ENCODE measurements at regions not wholly inside any gene's neighbourhood (a gene's known extent, or its start where the extent isn't known, plus 50 kb on each side); places are given as distances from the start of the nearest gene placed in this dataset.

DNA sequence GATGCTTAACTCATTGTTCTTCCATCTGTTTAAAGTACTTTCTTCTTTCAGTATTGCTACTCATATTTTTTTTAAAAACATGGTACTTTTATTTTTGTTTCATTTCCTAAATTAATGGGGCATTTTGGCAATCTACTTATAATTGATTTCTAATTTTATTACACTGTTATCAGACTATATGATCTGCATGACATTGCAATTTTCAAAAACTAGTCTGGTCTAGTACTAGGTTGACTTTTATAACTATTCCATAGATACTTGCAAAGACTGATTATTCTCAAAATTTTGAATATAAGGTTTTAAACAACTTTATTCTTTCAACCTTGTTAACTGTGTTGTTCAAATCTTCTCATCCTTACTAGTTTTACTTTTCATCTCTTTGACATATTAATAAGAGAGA lies 63.9 kb upstream of the MVB12B start:
- TF ChIP-seq RARB (CRISPR knock-in tag; IDR thresholded peaks at IDR 0.05) (no peak), OSR1 (CRISPR knock-in tag; IDR thresholded peaks at IDR 0.05) (no peak), ZNF70 (CRISPR knock-in tag; IDR thresholded peaks at IDR 0.05) (no peak), ESRRG (CRISPR knock-in tag; IDR thresholded peaks at IDR 0.05) (no peak), ZNF565 (CRISPR knock-in tag; conservative IDR thresholded peaks at IDR 0.05; ENCODE audit: low read depth) (no peak), ZC3H10 (CRISPR knock-in tag; IDR thresholded peaks at IDR 0.05) (no peak), CSDC2 (CRISPR knock-in tag; IDR thresholded peaks at IDR 0.05) (no peak), GLIS3 (CRISPR knock-in tag; IDR thresholded peaks at IDR 0.05) (no peak), ARNTL (CRISPR knock-in tag; IDR thresholded peaks at IDR 0.05; ENCODE audit: borderline replicate concordance, low read depth) (no peak), ZFP3 (CRISPR knock-in tag; IDR thresholded peaks at IDR 0.05) (no peak)
- TF ChIP-seq, protein P1, sequence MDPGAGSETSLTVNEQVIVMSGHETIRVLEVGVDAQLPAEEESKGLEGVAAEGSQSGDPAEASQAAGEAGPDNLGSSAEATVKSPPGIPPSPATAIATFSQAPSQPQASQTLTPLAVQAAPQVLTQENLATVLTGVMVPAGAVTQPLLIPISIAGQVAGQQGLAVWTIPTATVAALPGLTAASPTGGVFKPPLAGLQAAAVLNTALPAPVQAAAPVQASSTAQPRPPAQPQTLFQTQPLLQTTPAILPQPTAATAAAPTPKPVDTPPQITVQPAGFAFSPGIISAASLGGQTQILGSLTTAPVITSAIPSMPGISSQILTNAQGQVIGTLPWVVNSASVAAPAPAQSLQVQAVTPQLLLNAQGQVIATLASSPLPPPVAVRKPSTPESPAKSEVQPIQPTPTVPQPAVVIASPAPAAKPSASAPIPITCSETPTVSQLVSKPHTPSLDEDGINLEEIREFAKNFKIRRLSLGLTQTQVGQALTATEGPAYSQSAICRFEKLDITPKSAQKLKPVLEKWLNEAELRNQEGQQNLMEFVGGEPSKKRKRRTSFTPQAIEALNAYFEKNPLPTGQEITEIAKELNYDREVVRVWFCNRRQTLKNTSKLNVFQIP (CRISPR knock-in tag; IDR thresholded peaks at IDR 0.05; ENCODE audit: borderline replicate concordance, low read depth), result no peak
- TF ChIP-seq, protein P2, sequence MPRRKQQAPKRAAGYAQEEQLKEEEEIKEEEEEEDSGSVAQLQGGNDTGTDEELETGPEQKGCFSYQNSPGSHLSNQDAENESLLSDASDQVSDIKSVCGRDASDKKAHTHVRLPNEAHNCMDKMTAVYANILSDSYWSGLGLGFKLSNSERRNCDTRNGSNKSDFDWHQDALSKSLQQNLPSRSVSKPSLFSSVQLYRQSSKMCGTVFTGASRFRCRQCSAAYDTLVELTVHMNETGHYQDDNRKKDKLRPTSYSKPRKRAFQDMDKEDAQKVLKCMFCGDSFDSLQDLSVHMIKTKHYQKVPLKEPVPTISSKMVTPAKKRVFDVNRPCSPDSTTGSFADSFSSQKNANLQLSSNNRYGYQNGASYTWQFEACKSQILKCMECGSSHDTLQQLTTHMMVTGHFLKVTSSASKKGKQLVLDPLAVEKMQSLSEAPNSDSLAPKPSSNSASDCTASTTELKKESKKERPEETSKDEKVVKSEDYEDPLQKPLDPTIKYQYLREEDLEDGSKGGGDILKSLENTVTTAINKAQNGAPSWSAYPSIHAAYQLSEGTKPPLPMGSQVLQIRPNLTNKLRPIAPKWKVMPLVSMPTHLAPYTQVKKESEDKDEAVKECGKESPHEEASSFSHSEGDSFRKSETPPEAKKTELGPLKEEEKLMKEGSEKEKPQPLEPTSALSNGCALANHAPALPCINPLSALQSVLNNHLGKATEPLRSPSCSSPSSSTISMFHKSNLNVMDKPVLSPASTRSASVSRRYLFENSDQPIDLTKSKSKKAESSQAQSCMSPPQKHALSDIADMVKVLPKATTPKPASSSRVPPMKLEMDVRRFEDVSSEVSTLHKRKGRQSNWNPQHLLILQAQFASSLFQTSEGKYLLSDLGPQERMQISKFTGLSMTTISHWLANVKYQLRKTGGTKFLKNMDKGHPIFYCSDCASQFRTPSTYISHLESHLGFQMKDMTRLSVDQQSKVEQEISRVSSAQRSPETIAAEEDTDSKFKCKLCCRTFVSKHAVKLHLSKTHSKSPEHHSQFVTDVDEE (CRISPR knock-in tag; IDR thresholded peaks at IDR 0.05), result no peak
- TF ChIP-seq, protein P3, sequence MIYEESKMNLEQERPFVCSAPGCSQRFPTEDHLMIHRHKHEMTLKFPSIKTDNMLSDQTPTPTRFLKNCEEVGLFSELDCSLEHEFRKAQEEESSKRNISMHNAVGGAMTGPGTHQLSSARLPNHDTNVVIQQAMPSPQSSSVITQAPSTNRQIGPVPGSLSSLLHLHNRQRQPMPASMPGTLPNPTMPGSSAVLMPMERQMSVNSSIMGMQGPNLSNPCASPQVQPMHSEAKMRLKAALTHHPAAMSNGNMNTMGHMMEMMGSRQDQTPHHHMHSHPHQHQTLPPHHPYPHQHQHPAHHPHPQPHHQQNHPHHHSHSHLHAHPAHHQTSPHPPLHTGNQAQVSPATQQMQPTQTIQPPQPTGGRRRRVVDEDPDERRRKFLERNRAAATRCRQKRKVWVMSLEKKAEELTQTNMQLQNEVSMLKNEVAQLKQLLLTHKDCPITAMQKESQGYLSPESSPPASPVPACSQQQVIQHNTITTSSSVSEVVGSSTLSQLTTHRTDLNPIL (CRISPR knock-in tag; IDR thresholded peaks at IDR 0.05; ENCODE audit: low read depth), result no peak
- TF ChIP-seq, protein P4, sequence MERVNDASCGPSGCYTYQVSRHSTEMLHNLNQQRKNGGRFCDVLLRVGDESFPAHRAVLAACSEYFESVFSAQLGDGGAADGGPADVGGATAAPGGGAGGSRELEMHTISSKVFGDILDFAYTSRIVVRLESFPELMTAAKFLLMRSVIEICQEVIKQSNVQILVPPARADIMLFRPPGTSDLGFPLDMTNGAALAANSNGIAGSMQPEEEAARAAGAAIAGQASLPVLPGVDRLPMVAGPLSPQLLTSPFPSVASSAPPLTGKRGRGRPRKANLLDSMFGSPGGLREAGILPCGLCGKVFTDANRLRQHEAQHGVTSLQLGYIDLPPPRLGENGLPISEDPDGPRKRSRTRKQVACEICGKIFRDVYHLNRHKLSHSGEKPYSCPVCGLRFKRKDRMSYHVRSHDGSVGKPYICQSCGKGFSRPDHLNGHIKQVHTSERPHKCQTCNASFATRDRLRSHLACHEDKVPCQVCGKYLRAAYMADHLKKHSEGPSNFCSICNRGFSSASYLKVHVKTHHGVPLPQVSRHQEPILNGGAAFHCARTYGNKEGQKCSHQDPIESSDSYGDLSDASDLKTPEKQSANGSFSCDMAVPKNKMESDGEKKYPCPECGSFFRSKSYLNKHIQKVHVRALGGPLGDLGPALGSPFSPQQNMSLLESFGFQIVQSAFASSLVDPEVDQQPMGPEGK (CRISPR knock-in tag; IDR thresholded peaks at IDR 0.05; ENCODE audit: borderline replicate concordance), result no peak
- no peak for ATAC-seq

DNA sequence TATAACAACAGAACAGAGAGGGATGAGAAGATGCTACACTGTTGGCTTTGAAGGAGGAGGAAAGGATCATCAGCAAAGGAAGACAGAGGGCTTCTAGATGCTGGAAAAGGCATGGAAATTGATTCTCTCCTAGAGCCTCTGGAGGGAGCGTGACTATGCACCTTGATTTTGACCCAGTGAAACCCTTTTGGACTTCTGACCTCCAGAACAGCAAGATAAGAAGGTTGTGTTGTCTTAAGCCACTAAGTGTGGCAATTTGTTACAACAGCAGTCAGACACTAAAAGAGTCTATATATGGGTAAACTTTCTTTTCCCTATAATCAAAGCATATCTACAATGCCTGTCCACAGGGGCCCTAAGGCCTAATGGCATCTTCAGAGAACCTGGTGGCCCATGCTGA lies 56.1 kb upstream of the MVB12B start:
- TF ChIP-seq ZFP30 (CRISPR knock-in tag; IDR thresholded peaks at IDR 0.05), result no peak
- no peak for TF ChIP-seq PPARA (CRISPR knock-in tag; IDR thresholded peaks at IDR 0.05; ENCODE audit: borderline replicate concordance)
- no peak for TF ChIP-seq ZC3H10 (CRISPR knock-in tag; IDR thresholded peaks at IDR 0.05)
- no peak for TF ChIP-seq ESRRG (CRISPR knock-in tag; IDR thresholded peaks at IDR 0.05)
- no peak for TF ChIP-seq ARNTL (CRISPR knock-in tag; IDR thresholded peaks at IDR 0.05; ENCODE audit: borderline replicate concordance, low read depth)
- TF ChIP-seq GLIS3 (CRISPR knock-in tag; IDR thresholded peaks at IDR 0.05), result no peak
- no peak for TF ChIP-seq CSDC2 (CRISPR knock-in tag; IDR thresholded peaks at IDR 0.05)
- TF ChIP-seq ZNF565 (CRISPR knock-in tag; conservative IDR thresholded peaks at IDR 0.05; ENCODE audit: low read depth), result no peak
- no peak for TF ChIP-seq ZNF8 (CRISPR knock-in tag; IDR thresholded peaks at IDR 0.05)
- TF ChIP-seq, protein P5, sequence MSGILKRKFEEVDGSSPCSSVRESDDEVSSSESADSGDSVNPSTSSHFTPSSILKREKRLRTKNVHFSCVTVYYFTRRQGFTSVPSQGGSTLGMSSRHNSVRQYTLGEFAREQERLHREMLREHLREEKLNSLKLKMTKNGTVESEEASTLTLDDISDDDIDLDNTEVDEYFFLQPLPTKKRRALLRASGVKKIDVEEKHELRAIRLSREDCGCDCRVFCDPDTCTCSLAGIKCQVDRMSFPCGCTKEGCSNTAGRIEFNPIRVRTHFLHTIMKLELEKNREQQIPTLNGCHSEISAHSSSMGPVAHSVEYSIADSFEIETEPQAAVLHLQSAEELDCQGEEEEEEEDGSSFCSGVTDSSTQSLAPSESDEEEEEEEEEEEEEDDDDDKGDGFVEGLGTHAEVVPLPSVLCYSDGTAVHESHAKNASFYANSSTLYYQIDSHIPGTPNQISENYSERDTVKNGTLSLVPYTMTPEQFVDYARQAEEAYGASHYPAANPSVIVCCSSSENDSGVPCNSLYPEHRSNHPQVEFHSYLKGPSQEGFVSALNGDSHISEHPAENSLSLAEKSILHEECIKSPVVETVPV (CRISPR knock-in tag; IDR thresholded peaks at IDR 0.05), result no peak
- TF ChIP-seq, protein P2 (CRISPR knock-in tag; IDR thresholded peaks at IDR 0.05), result no peak
- TF ChIP-seq, protein P1 (CRISPR knock-in tag; IDR thresholded peaks at IDR 0.05; ENCODE audit: borderline replicate concordance, low read depth), result no peak
- TF ChIP-seq TCF4 (CRISPR knock-in tag; IDR thresholded peaks at IDR 0.05; ENCODE audit: borderline replicate concordance), result no peak
- no peak for TF ChIP-seq TOX (CRISPR knock-in tag; IDR thresholded peaks at IDR 0.05; ENCODE audit: borderline replicate concordance)
- TF ChIP-seq, protein P4 (CRISPR knock-in tag; IDR thresholded peaks at IDR 0.05; ENCODE audit: borderline replicate concordance), result no peak
- no peak for TF ChIP-seq SNAI2 (CRISPR knock-in tag; IDR thresholded peaks at IDR 0.05)
- TF ChIP-seq ZNF70 (CRISPR knock-in tag; IDR thresholded peaks at IDR 0.05), result no peak
- TF ChIP-seq ZFP3 (CRISPR knock-in tag; IDR thresholded peaks at IDR 0.05), result no peak
- ATAC-seq, result no peak
